GM12878 (cell line): ENCODE measurements at regions not wholly inside any gene's neighbourhood (a gene's known extent, or its start where the extent isn't known, plus 50 kb on each side); places are given as distances from the start of the nearest gene placed in this dataset.
"Not testable (repeated sequence)": the region's sequence is repeated elsewhere in the genome, so short reads cannot be mapped to it uniquely, and the experiment has no call there.

ENCODE experiments used
- ATAC-seq: fragments of 200-7000 bp; cut with Tn5 transposase; 3 replicates; pipeline ENCODE4 v1.9.1; 2020; ENCODE audit warnings: mild to moderate bottlenecking, moderate library complexity
- BruUV-seq: library from RNA; stranded (reverse); fragments of 400-500 nt; replicated peaks from 2 replicates; lab custom pipeline; 2021; lab: Mats Ljungman, UMichigan
- CTCF ChIA-PET: fragments of 300-600 bp; sonication (Branson Sonifier 250); formaldehyde crosslinking; extraction: SDS; loops from one replicate; lab custom pipeline; 2021; ENCODE audit warnings: inconsistent platforms; lab: Yijun Ruan, JAX
- POLR2A ChIA-PET: fragments of 350-600 bp; formaldehyde crosslinking; extraction: SDS; loops from one replicate; lab custom pipeline; 2021; ENCODE audit warnings: inconsistent platforms; lab: Charles Lee
- RAD21 ChIA-PET: fragments of 300-600 bp; sonication (Branson Sonifier 250); formaldehyde crosslinking; loops from one replicate; lab custom pipeline; 2023; ENCODE audit warnings: antibody characterized with exemption; ENCODE audit not compliant: unreplicated experiment; lab: Charles Lee
- SMC1A ChIA-PET: fragments of 300-600 bp; sonication (Branson Sonifier 250); formaldehyde crosslinking; loops from one replicate; lab custom pipeline; 2023; ENCODE audit not compliant: unreplicated experiment, uncharacterized antibody; lab: Charles Lee
- DNase-seq: peaks from one replicate; pipeline ENCODE4 v3.0.0-alpha.2; 2011; ENCODE audit warnings: low read depth, low spot score
- FAIRE-seq: peaks from 3 replicates; lab custom pipeline; 2011; peaks lifted over from hg19 to GRCh38; lab: Jason Lieb, UNC
- H2AFZ ChIP-seq: 2 replicates; pipeline ENCODE4 v1.6.0; 2011; ENCODE audit warnings: low read depth, low read length, control low read depth; ENCODE audit not compliant: control insufficient read depth
- H3K27ac ChIP-seq: 2 replicates; pipeline ENCODE4 v1.5.1; 2011; ENCODE audit warnings: control low read depth; ENCODE audit not compliant: control insufficient read depth, insufficient read depth
- H3K27me3 ChIP-seq, 2 experiments: replicated peaks in 1 of 2; 2 replicates each; pipeline versions ENCODE4 v1.6.0 to v1.6.1; 2011; ENCODE audit warnings: low read length in 1 of 2; ENCODE audit not compliant: control insufficient read depth in 2 of 2, insufficient read depth in 2 of 2
- H3K36me3 ChIP-seq, 2 experiments: 2 replicates each; pipeline ENCODE4 v1.5.1; 2011; ENCODE audit warnings: low read length in 1 of 2; ENCODE audit not compliant: control insufficient read depth in 2 of 2, insufficient read depth in 2 of 2
- H3K4me1 ChIP-seq: 2 replicates; pipeline ENCODE4 v1.6.1; 2011; ENCODE audit warnings: mild to moderate bottlenecking, low read length, moderate library complexity, mixed read lengths; ENCODE audit not compliant: control insufficient read depth, insufficient read depth
- H3K4me2 ChIP-seq: 2 replicates; pipeline ENCODE4 v1.6.0; 2011; ENCODE audit warnings: control low read depth; ENCODE audit not compliant: control insufficient read depth, insufficient read depth
- H3K4me3 ChIP-seq: fragments of 200-600 bp; sonication (generic); 2 replicates; pipeline ENCODE4 v1.5.1; 2016
- H3K79me2 ChIP-seq: 2 replicates; pipeline ENCODE4 v1.6.0; 2011; ENCODE audit warnings: low read length; ENCODE audit not compliant: control insufficient read depth, insufficient read depth
- H3K9ac ChIP-seq: 2 replicates; pipeline ENCODE4 v1.8.0; 2011; ENCODE audit warnings: low read length, control low read depth, mixed read lengths; ENCODE audit not compliant: control insufficient read depth, insufficient read depth
- H3K9me3 ChIP-seq: replicated peaks from 3 replicates; pipeline ENCODE4 v1.5.1; 2011; ENCODE audit warnings: mild to moderate bottlenecking, low read length; ENCODE audit not compliant: control insufficient read depth, insufficient read depth
- H4K20me1 ChIP-seq: 2 replicates; pipeline ENCODE4 v1.6.0; 2011; ENCODE audit not compliant: control insufficient read depth, insufficient read depth
- WGBS: methylation state at CpG from one replicate; pipeline ENCODE4 v1.1.6; 2016; ENCODE audit warnings: low lambda C conversion rate; ENCODE audit not compliant: insufficient replicate concordance, insufficient coverage; ENCODE audit errors: missing lambda C conversion rate; 5-methylcytosine and 5-hydroxymethylcytosine counted together
- in situ Hi-C: fragments of 300-500 bp; cut with MboI; formaldehyde crosslinking; loops from 9 replicates; pipeline ENCODE4 v1.14.3; 2018; ENCODE audit warnings: mixed read lengths
- intact Hi-C: fragments of 100-400 bp; cut with micrococcal nuclease; formaldehyde crosslinking; loops from one replicate; pipeline ENCODE4 v1.14.2; 2022; ENCODE audit not compliant: unreplicated experiment

DNA sequence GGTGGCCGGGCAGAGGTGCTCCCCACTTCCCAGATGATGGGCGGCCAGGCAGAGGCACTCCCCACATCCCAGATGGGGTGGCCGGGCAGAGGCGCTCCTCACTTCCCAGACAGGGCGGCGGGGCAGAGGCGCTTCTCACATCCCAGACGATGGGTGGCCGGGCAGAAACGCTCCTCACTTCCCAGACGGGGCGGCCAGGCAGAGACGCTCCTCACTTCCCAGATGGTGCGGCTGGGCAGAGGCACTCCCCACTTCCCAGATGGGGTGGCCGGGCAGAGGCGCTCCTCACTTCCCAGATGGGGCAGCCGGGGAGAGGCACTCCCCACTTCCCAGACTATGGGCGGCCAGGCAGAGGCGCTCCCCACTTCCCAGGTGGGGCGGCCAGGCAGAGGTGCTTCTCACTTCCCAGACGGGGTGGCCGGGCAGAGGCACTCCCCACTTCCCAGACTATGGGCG is 275.8 kb downstream of the LIPI start:
- H3K9ac ChIP-seq, H3K27me3 ChIP-seq, SMC1A ChIA-PET, H3K9me3 ChIP-seq, H3K4me1 ChIP-seq, BruUV-seq, DNase-seq, ATAC-seq, CTCF ChIA-PET, FAIRE-seq, RAD21 ChIA-PET, H3K4me2 ChIP-seq, POLR2A ChIA-PET, H3K27ac ChIP-seq, H3K79me2 ChIP-seq, H4K20me1 ChIP-seq, in situ Hi-C loops, H3K4me3 ChIP-seq, intact Hi-C loops, H3K36me3 ChIP-seq, H2AFZ ChIP-seq: not testable (repeated sequence)
- 86% methylated on average over 15 of the region's 23 CpGs for WGBS

DNA sequence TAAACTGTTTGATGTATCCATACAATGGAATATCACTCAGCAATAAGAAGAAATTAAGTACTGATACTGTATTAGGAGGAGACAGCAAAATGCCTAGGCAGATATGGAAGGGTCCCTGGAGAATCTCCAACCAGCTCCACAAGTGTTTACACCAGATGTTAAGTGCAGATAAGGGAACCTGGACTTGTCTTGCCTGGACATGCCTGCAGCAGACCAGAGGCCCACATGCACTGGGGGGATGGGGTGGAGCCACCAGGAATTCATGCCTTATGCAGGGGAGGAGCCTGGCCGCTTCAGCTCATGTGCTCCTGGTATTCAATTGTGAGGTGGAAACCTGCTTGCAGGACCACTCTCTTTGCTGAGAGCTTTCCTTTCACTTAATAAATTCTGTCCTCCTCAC is 287.6 kb downstream of the LIPI start:
- 27% methylated on average over 1 of the region's 1 CpG for WGBS
- ATAC-seq, DNase-seq, H3K27ac ChIP-seq, RAD21 ChIA-PET, H4K20me1 ChIP-seq, FAIRE-seq, H3K4me2 ChIP-seq, intact Hi-C loops, H2AFZ ChIP-seq, H3K4me3 ChIP-seq, BruUV-seq, in situ Hi-C loops, POLR2A ChIA-PET, H3K9ac ChIP-seq, H3K27me3 ChIP-seq, CTCF ChIA-PET, H3K4me1 ChIP-seq, SMC1A ChIA-PET, H3K36me3 ChIP-seq, H3K9me3 ChIP-seq, H3K79me2 ChIP-seq: not testable (repeated sequence)

DNA sequence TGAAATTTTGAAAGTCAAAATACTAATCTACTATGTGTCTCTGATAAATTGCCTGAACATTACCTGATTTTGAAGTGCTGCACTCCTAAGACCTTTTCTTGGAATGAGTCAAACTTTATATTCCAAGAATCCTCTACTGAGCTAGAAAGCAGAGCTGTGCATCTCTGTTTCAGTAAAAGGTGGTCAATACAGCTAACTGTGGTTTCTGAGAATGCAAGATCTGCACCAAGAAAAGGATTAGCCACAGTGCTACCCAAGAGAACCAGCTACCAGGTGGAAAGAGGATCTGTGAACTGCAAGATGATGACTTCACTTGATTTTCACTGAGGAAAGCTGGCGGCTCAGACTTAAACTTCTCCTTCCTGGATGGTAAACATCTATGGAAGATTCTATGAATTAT is 289.3 kb downstream of the LIPI start:
- DNase-seq, ATAC-seq, BruUV-seq, SMC1A ChIA-PET, H3K36me3 ChIP-seq, H3K79me2 ChIP-seq, POLR2A ChIA-PET, RAD21 ChIA-PET, H4K20me1 ChIP-seq, H2AFZ ChIP-seq, CTCF ChIA-PET, H3K4me1 ChIP-seq, H3K27ac ChIP-seq, H3K27me3 ChIP-seq, H3K4me2 ChIP-seq, FAIRE-seq, H3K4me3 ChIP-seq, in situ Hi-C loops, H3K9me3 ChIP-seq, H3K9ac ChIP-seq, intact Hi-C loops: not testable (repeated sequence)
- 38% methylated on average over 1 of the region's 1 CpG for WGBS

DNA sequence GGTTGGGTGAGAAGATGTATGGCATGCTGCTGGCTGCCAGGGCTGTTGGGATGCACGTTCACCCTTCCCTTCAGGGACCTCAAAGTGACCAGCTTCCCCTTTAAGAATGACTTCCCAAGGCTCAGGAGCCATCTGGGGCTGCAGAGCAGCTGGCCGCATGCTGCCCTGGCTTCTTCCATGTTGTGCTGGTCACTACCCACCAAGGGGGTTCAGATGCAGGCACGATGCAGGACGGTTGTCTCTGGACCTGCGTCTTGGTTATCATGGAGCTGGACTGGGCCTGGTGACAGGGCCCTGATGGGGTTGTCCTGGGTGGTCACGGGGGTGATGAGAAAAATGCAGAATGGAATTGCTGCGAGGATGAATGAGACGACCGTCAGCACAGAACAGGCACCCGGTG is 297.8 kb downstream of the POTED start:
- DNase-seq, H3K27ac ChIP-seq, H3K4me1 ChIP-seq, intact Hi-C loops, H3K9me3 ChIP-seq, H3K4me2 ChIP-seq, BruUV-seq, ATAC-seq, H3K4me3 ChIP-seq, CTCF ChIA-PET, H4K20me1 ChIP-seq, POLR2A ChIA-PET, in situ Hi-C loops, H3K27me3 ChIP-seq, H3K36me3 ChIP-seq, FAIRE-seq, SMC1A ChIA-PET, H2AFZ ChIP-seq, RAD21 ChIA-PET, H3K9ac ChIP-seq, H3K79me2 ChIP-seq: not testable (repeated sequence)
- WGBS, result 43% methylated on average over 5 of the region's 10 CpGs
